SK-N-SH treated with all-trans-retinoic acid at 6 μM for 48 hours (cell line): ENCODE measurements at regions not wholly inside any gene's neighbourhood (a gene's known extent, or its start where the extent isn't known, plus 50 kb on each side); places are given as distances from the start of the nearest gene placed in this dataset.
"Not testable (repeated sequence)": the region's sequence is repeated elsewhere in the genome, so short reads cannot be mapped to it uniquely, and the experiment has no call there.

Experiments
- ATAC-seq: fragments of 200-7000 bp; cut with Tn5 transposase; 3 replicates; pipeline ENCODE4 v1.9.1; 2020; ENCODE audit warnings: mild to moderate bottlenecking, moderate library complexity
- BACH2 ChIP-seq: fragments of 250-450 bp; sonication (Bioruptor Pico); IDR thresholded peaks from 2 replicates; pipeline ENCODE4 v1.9.0; 2021; ENCODE audit warnings: mild to moderate bottlenecking, borderline replicate concordance
- CREB5 ChIP-seq: fragments of 250-450 bp; sonication (Bioruptor Pico); IDR thresholded peaks from 2 replicates; pipeline ENCODE4 v1.5.1; 2020; ENCODE audit warnings: low read depth, mild to moderate bottlenecking, moderate library complexity
- CSDC2 ChIP-seq: fragments of 250-450 bp; sonication (Bioruptor Pico); IDR thresholded peaks from 2 replicates; pipeline ENCODE4 v1.5.0; 2020; ENCODE audit warnings: mild to moderate bottlenecking, moderate library complexity
- ESRRG ChIP-seq: fragments of 250-450 bp; sonication (Bioruptor Pico); IDR thresholded peaks from 2 replicates; pipeline ENCODE4 v1.6.1; 2021; ENCODE audit warnings: mild to moderate bottlenecking
- GLIS3 ChIP-seq: fragments of 250-450 bp; sonication (Bioruptor Pico); IDR thresholded peaks from 2 replicates; pipeline ENCODE4 v1.5.0; 2020; ENCODE audit warnings: mild to moderate bottlenecking, moderate library complexity
- ISL1 ChIP-seq: fragments of 250-450 bp; sonication (Bioruptor Pico); IDR thresholded peaks from 2 replicates; pipeline ENCODE4 v2.1.2; 2022; ENCODE audit warnings: mild to moderate bottlenecking, moderate library complexity
- RARB ChIP-seq: fragments of 250-450 bp; sonication (Bioruptor Pico); IDR thresholded peaks from 2 replicates; pipeline ENCODE4 v1.8.0; 2021; ENCODE audit warnings: mild to moderate bottlenecking, moderate library complexity
- SNAI2 ChIP-seq: fragments of 250-450 bp; sonication (Bioruptor Pico); IDR thresholded peaks from 2 replicates; pipeline ENCODE4 v1.5.0; 2020; ENCODE audit warnings: mild to moderate bottlenecking, moderate library complexity
- TCF4 ChIP-seq: fragments of 250-450 bp; sonication (Bioruptor Pico); IDR thresholded peaks from 2 replicates; pipeline ENCODE4 v1.8.0; 2021; ENCODE audit warnings: mild to moderate bottlenecking, moderate library complexity, borderline replicate concordance
- TOX ChIP-seq: fragments of 250-450 bp; sonication (Bioruptor Pico); IDR thresholded peaks from 2 replicates; pipeline ENCODE4 v1.8.0; 2021; ENCODE audit warnings: mild to moderate bottlenecking, moderate library complexity, borderline replicate concordance
- ZC3H10 ChIP-seq: fragments of 250-450 bp; sonication (Bioruptor Pico); IDR thresholded peaks from 2 replicates; pipeline ENCODE4 v1.5.1; 2021; ENCODE audit warnings: mild to moderate bottlenecking, moderate library complexity
- ZFP3 ChIP-seq: fragments of 250-450 bp; sonication (Bioruptor Pico); IDR thresholded peaks from 2 replicates; pipeline ENCODE4 v1.5.0; 2020; ENCODE audit warnings: mild to moderate bottlenecking, moderate library complexity
- ZFP30 ChIP-seq: fragments of 450-650 bp; formaldehyde crosslinking; IDR thresholded peaks from 2 replicates; pipeline ENCODE4 v1.5.0; 2022; ENCODE audit warnings: mild to moderate bottlenecking, moderate library complexity
- ZNF565 ChIP-seq: fragments of 450-650 bp; formaldehyde crosslinking; conservative IDR thresholded peaks from 2 replicates; pipeline ENCODE4 v1.5.0; 2020; ENCODE audit warnings: low read depth, mild to moderate bottlenecking, moderate library complexity
- ZNF70 ChIP-seq: fragments of 450-650 bp; formaldehyde crosslinking; IDR thresholded peaks from 2 replicates; pipeline ENCODE4 v1.5.0; 2020; ENCODE audit warnings: mild to moderate bottlenecking, moderate library complexity
- ZNF8 ChIP-seq: fragments of 450-650 bp; formaldehyde crosslinking; IDR thresholded peaks from 2 replicates; pipeline ENCODE4 v1.5.0; 2020; ENCODE audit warnings: mild to moderate bottlenecking, moderate library complexity
- TF ChIP-seq, protein P1 (sequence below): fragments of 250-450 bp; sonication (Bioruptor Pico); IDR thresholded peaks from 2 replicates; pipeline ENCODE4 v1.8.0; 2020; ENCODE audit warnings: mild to moderate bottlenecking, moderate library complexity, borderline replicate concordance
- TF ChIP-seq, protein P2 (sequence below): fragments of 250-450 bp; sonication (Bioruptor Pico); IDR thresholded peaks from 2 replicates; pipeline ENCODE4 v1.5.1; 2021; ENCODE audit warnings: mild to moderate bottlenecking, moderate library complexity
- TF ChIP-seq, protein P3 (sequence below): fragments of 250-450 bp; sonication (Bioruptor Pico); IDR thresholded peaks from 2 replicates; pipeline ENCODE4 v1.8.0; 2021; ENCODE audit warnings: low read depth, mild to moderate bottlenecking, moderate library complexity, borderline replicate concordance
- TF ChIP-seq, protein P4 (sequence below): fragments of 250-450 bp; sonication (Bioruptor Pico); IDR thresholded peaks from 2 replicates; pipeline ENCODE4 v1.5.0; 2020; ENCODE audit warnings: mild to moderate bottlenecking, moderate library complexity

DNA sequence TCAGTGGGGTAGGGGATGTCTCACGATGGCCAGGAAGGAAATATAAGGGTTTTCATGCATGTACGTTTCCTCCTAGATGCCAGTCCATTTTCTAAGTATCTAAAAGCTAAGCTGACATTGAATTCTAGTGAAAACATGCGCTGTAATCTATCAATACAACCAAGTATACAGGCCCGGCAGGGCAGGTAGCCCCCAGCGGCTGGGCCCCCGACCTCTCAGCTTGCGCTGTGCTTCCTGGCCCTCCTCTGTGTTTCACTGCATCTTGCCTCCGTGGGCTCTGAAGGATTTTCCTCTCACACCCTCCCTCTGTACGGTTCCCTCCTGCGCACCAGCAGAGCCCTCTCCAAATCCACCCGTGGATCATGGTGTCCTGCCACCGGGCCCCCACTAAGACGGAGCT, 524.8 kb downstream of the ZNF516 start:
- no peak for ATAC-seq

GRCh38 chr18:75966431-75966830, 528.6 kb downstream of the ZNF516 start:
- no peak for ATAC-seq
- TF ChIP-seq ZFP3 (CRISPR knock-in tag), result no peak
- TF ChIP-seq ZNF8 (CRISPR knock-in tag), result no peak
- TF ChIP-seq, protein P1, sequence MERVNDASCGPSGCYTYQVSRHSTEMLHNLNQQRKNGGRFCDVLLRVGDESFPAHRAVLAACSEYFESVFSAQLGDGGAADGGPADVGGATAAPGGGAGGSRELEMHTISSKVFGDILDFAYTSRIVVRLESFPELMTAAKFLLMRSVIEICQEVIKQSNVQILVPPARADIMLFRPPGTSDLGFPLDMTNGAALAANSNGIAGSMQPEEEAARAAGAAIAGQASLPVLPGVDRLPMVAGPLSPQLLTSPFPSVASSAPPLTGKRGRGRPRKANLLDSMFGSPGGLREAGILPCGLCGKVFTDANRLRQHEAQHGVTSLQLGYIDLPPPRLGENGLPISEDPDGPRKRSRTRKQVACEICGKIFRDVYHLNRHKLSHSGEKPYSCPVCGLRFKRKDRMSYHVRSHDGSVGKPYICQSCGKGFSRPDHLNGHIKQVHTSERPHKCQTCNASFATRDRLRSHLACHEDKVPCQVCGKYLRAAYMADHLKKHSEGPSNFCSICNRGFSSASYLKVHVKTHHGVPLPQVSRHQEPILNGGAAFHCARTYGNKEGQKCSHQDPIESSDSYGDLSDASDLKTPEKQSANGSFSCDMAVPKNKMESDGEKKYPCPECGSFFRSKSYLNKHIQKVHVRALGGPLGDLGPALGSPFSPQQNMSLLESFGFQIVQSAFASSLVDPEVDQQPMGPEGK, result no peak
- TF ChIP-seq, protein P2, sequence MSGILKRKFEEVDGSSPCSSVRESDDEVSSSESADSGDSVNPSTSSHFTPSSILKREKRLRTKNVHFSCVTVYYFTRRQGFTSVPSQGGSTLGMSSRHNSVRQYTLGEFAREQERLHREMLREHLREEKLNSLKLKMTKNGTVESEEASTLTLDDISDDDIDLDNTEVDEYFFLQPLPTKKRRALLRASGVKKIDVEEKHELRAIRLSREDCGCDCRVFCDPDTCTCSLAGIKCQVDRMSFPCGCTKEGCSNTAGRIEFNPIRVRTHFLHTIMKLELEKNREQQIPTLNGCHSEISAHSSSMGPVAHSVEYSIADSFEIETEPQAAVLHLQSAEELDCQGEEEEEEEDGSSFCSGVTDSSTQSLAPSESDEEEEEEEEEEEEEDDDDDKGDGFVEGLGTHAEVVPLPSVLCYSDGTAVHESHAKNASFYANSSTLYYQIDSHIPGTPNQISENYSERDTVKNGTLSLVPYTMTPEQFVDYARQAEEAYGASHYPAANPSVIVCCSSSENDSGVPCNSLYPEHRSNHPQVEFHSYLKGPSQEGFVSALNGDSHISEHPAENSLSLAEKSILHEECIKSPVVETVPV, result no peak
- TF ChIP-seq, protein P3, sequence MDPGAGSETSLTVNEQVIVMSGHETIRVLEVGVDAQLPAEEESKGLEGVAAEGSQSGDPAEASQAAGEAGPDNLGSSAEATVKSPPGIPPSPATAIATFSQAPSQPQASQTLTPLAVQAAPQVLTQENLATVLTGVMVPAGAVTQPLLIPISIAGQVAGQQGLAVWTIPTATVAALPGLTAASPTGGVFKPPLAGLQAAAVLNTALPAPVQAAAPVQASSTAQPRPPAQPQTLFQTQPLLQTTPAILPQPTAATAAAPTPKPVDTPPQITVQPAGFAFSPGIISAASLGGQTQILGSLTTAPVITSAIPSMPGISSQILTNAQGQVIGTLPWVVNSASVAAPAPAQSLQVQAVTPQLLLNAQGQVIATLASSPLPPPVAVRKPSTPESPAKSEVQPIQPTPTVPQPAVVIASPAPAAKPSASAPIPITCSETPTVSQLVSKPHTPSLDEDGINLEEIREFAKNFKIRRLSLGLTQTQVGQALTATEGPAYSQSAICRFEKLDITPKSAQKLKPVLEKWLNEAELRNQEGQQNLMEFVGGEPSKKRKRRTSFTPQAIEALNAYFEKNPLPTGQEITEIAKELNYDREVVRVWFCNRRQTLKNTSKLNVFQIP (CRISPR knock-in tag), result no peak
- TF ChIP-seq CREB5, result no peak
- no peak for TF ChIP-seq ESRRG (CRISPR knock-in tag)
- no peak for TF ChIP-seq CSDC2 (CRISPR knock-in tag)
- TF ChIP-seq SNAI2 (CRISPR knock-in tag), result no peak
- no peak for TF ChIP-seq GLIS3 (CRISPR knock-in tag)
- no peak for TF ChIP-seq ZNF565
- TF ChIP-seq ISL1 (CRISPR knock-in tag), result no peak
- TF ChIP-seq BACH2 (CRISPR knock-in tag), result no peak
- no peak for TF ChIP-seq RARB (CRISPR knock-in tag)
- TF ChIP-seq TCF4 (CRISPR knock-in tag), result no peak
- no peak for TF ChIP-seq ZNF70 (CRISPR knock-in tag)
- no peak for TF ChIP-seq TOX (CRISPR knock-in tag)
- no peak for TF ChIP-seq ZFP30 (CRISPR knock-in tag)

More for the DNA sequence above, 524.8 kb downstream of the ZNF516 start:
- TF ChIP-seq TOX (CRISPR knock-in tag), result no peak
- TF ChIP-seq SNAI2 (CRISPR knock-in tag), result no peak
- TF ChIP-seq RARB (CRISPR knock-in tag), result no peak
- TF ChIP-seq ZNF565, result no peak
- TF ChIP-seq ZFP3 (CRISPR knock-in tag), result no peak
- no peak for TF ChIP-seq ZFP30 (CRISPR knock-in tag)
- TF ChIP-seq, protein P3 (CRISPR knock-in tag), result no peak

DNA sequence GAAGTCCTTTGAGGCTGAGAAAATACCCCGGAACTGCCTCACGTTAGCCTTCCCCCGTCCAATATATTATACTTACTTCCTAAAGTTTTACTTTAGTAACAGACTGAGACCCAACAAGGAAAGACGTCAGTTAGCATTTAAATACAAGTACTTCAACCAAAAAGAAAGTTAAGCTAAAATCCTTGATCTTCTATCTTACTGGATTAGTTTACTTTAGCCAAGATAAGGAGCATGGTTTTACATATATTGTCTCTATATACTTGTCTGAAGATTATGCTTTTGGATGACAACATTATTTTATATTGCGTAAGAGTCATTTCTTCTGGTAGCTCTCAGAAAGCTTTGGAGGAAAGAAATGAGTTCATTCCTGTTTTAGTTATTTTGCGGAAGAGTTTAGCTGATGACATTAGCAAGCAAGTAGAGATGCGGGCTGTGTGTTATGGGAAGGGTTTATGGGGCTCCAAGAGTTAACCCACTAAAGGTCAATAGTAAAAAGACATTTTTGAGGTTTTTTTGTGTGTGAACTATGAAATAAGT, 532.9 kb downstream of the ZNF516 start:
- ATAC-seq, result no peak
- TF ChIP-seq ISL1 (CRISPR knock-in tag) (no peak), GLIS3 (CRISPR knock-in tag) (no peak), ZC3H10 (CRISPR knock-in tag) (no peak), TCF4 (CRISPR knock-in tag) (no peak), ZFP30 (CRISPR knock-in tag) (no peak), SNAI2 (CRISPR knock-in tag) (no peak), RARB (CRISPR knock-in tag) (no peak), TOX (CRISPR knock-in tag) (no peak), ZNF565 (no peak), ZFP3 (CRISPR knock-in tag) (no peak), ZNF70 (CRISPR knock-in tag) (no peak)
- TF ChIP-seq, protein P1, result no peak
- TF ChIP-seq, protein P3 (CRISPR knock-in tag), result no peak
- TF ChIP-seq, protein P4, sequence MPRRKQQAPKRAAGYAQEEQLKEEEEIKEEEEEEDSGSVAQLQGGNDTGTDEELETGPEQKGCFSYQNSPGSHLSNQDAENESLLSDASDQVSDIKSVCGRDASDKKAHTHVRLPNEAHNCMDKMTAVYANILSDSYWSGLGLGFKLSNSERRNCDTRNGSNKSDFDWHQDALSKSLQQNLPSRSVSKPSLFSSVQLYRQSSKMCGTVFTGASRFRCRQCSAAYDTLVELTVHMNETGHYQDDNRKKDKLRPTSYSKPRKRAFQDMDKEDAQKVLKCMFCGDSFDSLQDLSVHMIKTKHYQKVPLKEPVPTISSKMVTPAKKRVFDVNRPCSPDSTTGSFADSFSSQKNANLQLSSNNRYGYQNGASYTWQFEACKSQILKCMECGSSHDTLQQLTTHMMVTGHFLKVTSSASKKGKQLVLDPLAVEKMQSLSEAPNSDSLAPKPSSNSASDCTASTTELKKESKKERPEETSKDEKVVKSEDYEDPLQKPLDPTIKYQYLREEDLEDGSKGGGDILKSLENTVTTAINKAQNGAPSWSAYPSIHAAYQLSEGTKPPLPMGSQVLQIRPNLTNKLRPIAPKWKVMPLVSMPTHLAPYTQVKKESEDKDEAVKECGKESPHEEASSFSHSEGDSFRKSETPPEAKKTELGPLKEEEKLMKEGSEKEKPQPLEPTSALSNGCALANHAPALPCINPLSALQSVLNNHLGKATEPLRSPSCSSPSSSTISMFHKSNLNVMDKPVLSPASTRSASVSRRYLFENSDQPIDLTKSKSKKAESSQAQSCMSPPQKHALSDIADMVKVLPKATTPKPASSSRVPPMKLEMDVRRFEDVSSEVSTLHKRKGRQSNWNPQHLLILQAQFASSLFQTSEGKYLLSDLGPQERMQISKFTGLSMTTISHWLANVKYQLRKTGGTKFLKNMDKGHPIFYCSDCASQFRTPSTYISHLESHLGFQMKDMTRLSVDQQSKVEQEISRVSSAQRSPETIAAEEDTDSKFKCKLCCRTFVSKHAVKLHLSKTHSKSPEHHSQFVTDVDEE (CRISPR knock-in tag), result no peak

- ATAC-seq, result not testable (repeated sequence)
Observed at GRCh38 chr18:75960356-75960755, 532.9 kb upstream of the SMIM21 start.
